ENCODE measurements at regions not wholly inside any gene's neighbourhood (a gene's known extent, or its start where the extent isn't known, plus 50 kb on each side); places are given as distances from the start of the nearest gene placed in this dataset.

GRCh38 chr2:100642425-100642824 is 79.6 kb downstream of the PDCL3 start:
- Histone ChIP-seq H3K27me3 (replicated peaks; ENCODE audit: control insufficient read depth, insufficient read depth, low read length) (no peaks in the 10 kb centered on the region), H3K36me3 (ENCODE audit: control insufficient read depth, insufficient read depth, low read length) (no peaks in the 10 kb centered on the region), H3K9me3 (no peaks in the 10 kb centered on the region), H3K4me1 (no peaks in the 10 kb centered on the region), H3K4me3 (ENCODE audit: low read depth, low read length) (no peak overlapping the region)
- no peak for TF ChIP-seq CTCF (IDR thresholded peaks at IDR 0.05; ENCODE audit: insufficient read depth in 1 of 2, low read depth in 1 of 2, low read length in 1 of 2, severe bottlenecking in 1 of 2, unreplicated experiment in 1 of 2)
- POLR2A ChIA-PET: no interaction called here
- no peak overlapping the region for H3K27ac Mint-ChIP-seq (ENCODE audit: unreplicated experiment)
- no peak for DNase-seq
- H3K36me3 Mint-ChIP-seq (ENCODE audit: insufficient read depth, unreplicated experiment): no peaks in the 10 kb centered on the region
- peaks cover under 1% of the 10 kb centered on the region for H3K9me3 Mint-ChIP-seq (ENCODE audit: unreplicated experiment)
- peaks cover 11% of the 10 kb centered on the region for H3K27me3 Mint-ChIP-seq (ENCODE audit: insufficient read depth, unreplicated experiment)
- H3K4me1 Mint-ChIP-seq (ENCODE audit: low read depth, unreplicated experiment): no peaks in the 10 kb centered on the region
- CTCF ChIA-PET: interaction anchor here (1.1 kb wide), 1 partner anchor 48 kb away, joined by 3 read pairs; no protein-coding TSS in a partner anchor
- intact Hi-C loops (cut with micrococcal nuclease; ENCODE audit: unreplicated experiment): no loop called here
- no peak overlapping the region for H3K4me3 Mint-ChIP-seq (ENCODE audit: unreplicated experiment)
- BruUV-seq (replicated peaks): no TSS peak

- Histone ChIP-seq H3K4me1 (no peaks in the 10 kb centered on the region), H3K27me3 (replicated peaks; ENCODE audit: control insufficient read depth, insufficient read depth, low read length) (no peaks in the 10 kb centered on the region), H3K9me3 (no peaks in the 10 kb centered on the region), H3K36me3 (ENCODE audit: control insufficient read depth, insufficient read depth, low read length) (no peaks in the 10 kb centered on the region), H3K4me3 (ENCODE audit: low read depth, low read length) (no peak overlapping the region)
- intact Hi-C loops (cut with micrococcal nuclease; ENCODE audit: unreplicated experiment): no loop called here
- DNase-seq: no peak
- CTCF ChIA-PET: no interaction called here
- Mint-ChIP-seq H3K36me3 (ENCODE audit: insufficient read depth, unreplicated experiment) (no peaks in the 10 kb centered on the region), H3K9me3 (ENCODE audit: unreplicated experiment) (peaks cover 10% of the 10 kb centered on the region), H3K4me1 (ENCODE audit: low read depth, unreplicated experiment) (no peaks in the 10 kb centered on the region), H3K27me3 (ENCODE audit: insufficient read depth, unreplicated experiment) (peaks cover 9% of the 10 kb centered on the region), H3K4me3 (ENCODE audit: unreplicated experiment) (no peak overlapping the region), H3K27ac (ENCODE audit: unreplicated experiment) (no peak overlapping the region)
- no TSS peak for BruUV-seq (replicated peaks)
- POLR2A ChIA-PET: no interaction called here
- TF ChIP-seq CTCF (IDR thresholded peaks at IDR 0.05; ENCODE audit: insufficient read depth in 1 of 2, low read depth in 1 of 2, low read length in 1 of 2, severe bottlenecking in 1 of 2, unreplicated experiment in 1 of 2): no peak
Observed at GRCh38 chr2:100643467-100643866, 80.7 kb downstream of the PDCL3 start.

DNA sequence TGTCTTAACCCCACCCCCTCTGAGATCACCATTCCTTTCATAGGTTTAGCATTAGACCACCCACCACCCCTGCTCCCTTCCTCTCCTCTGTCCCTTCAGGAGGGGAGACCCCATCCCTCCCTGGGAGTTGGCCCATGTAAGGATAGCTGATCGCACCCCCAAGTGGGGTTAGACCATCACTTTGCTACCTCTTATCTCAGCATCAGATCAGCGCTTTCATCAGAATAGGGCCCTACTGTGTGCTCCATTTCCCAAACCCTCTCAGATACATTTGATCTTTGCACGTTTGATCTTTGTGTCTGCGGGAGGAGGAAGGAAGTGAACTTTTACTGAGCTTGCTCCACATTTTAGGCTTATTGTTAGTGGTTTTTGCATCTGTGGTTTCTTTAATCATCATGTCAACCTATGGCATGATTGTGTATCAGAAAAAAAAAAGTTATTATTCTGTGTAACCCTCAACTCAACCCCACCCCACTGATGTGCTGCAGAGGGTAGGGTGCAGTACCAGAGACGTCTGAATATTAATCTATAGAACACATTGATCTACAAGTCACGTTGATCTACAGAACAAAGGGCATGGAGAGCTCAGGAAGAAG is 81.2 kb downstream of the PDCL3 start:
- BruUV-seq (replicated peaks): no TSS peak
- no peaks in the 10 kb centered on the region for H3K36me3 ChIP-seq (ENCODE audit: control insufficient read depth, insufficient read depth, low read length)
- ChIA-PET CTCF (no interaction called here), POLR2A (no interaction called here)
- H3K4me1 ChIP-seq: no peaks in the 10 kb centered on the region
- Mint-ChIP-seq H3K4me3 (ENCODE audit: unreplicated experiment) (no peak overlapping the region), H3K36me3 (ENCODE audit: insufficient read depth, unreplicated experiment) (no peaks in the 10 kb centered on the region), H3K27me3 (ENCODE audit: insufficient read depth, unreplicated experiment) (peaks cover 8% of the 10 kb centered on the region), H3K4me1 (ENCODE audit: low read depth, unreplicated experiment) (no peaks in the 10 kb centered on the region), H3K9me3 (ENCODE audit: unreplicated experiment) (peaks cover 10% of the 10 kb centered on the region), H3K27ac (ENCODE audit: unreplicated experiment) (no peak overlapping the region)
- H3K4me3 ChIP-seq (ENCODE audit: low read depth, low read length): no peak overlapping the region
- no peak for DNase-seq
- no peak for TF ChIP-seq CTCF (IDR thresholded peaks at IDR 0.05; ENCODE audit: insufficient read depth in 1 of 2, low read depth in 1 of 2, low read length in 1 of 2, severe bottlenecking in 1 of 2, unreplicated experiment in 1 of 2)
- no peaks in the 10 kb centered on the region for H3K27me3 ChIP-seq (replicated peaks; ENCODE audit: control insufficient read depth, insufficient read depth, low read length)
- intact Hi-C loops (cut with micrococcal nuclease; ENCODE audit: unreplicated experiment): no loop called here
- no peaks in the 10 kb centered on the region for H3K9me3 ChIP-seq
